ENCODE measurements at regions not wholly inside any gene's neighbourhood (a gene's known extent, or its start where the extent isn't known, plus 50 kb on each side); places are given as distances from the start of the nearest gene placed in this dataset.
"Not testable (repeated sequence)": the region's sequence is repeated elsewhere in the genome, so short reads cannot be mapped to it uniquely, and the experiment has no call there.

DNA sequence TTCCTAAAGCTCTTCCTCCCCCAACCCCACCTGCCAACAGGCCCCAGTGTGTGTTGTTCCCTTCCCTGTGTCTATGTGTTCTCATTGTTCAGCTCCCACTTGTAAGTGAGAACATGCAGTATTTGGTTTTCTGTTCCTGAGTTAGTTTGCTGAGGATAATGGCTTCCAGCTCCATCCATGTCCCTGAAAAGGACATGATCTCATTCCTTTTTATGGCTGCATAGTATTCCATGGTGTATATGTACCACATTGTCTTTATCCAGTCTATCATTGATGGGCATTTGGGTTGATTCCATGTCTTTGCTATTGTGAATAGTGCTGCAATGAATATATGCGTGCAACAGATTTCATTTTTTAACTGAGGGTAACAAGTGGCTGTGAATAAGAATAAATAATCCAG lies 69.0 kb upstream of the FHIP2A start:
- not testable (repeated sequence) for TF ChIP-seq CTCF (IDR thresholded peaks at IDR 0.05; ENCODE audit: low read length); EZH2 (IDR thresholded peaks at IDR 0.05; ENCODE audit: borderline replicate concordance, low read length)

Measured in OCI-LY1 (cell line).